ENCODE measurements at regions not wholly inside any gene's neighbourhood (a gene's known extent, or its start where the extent isn't known, plus 50 kb on each side); places are given as distances from the start of the nearest gene placed in this dataset.
"Not testable (repeated sequence)": the region's sequence is repeated elsewhere in the genome, so short reads cannot be mapped to it uniquely, and the experiment has no call there.

- not testable (repeated sequence) for H3K4me3 ChIP-seq (ENCODE audit: low read depth, low read length); H3K79me1 ChIP-seq (ENCODE audit: low read length); H4K91ac ChIP-seq (ENCODE audit: low read depth, low read length); H3K14ac ChIP-seq (ENCODE audit: low read length); H4K8ac ChIP-seq (ENCODE audit: low read depth, low read length); H2BK12ac ChIP-seq (ENCODE audit: low read length); H2BK5ac ChIP-seq (ENCODE audit: low read depth, low read length, poor library complexity); DNase-seq; H3K23ac ChIP-seq (ENCODE audit: low read length); H2AFZ ChIP-seq (ENCODE audit: insufficient read depth, low read length, poor library complexity); H3K27me3 ChIP-seq (ENCODE audit: insufficient read depth, low read length); H2AK5ac ChIP-seq (ENCODE audit: low read length); H2BK120ac ChIP-seq (ENCODE audit: insufficient read depth, low read length, poor library complexity); H3K4me2 ChIP-seq (ENCODE audit: low read length); H4K12ac ChIP-seq (ENCODE audit: low read depth, low read length); H3K27ac ChIP-seq (ENCODE audit: low read depth, low read length); H3K18ac ChIP-seq (ENCODE audit: low read length); H3K4me1 ChIP-seq (ENCODE audit: control insufficient read depth in 1 of 2, insufficient read depth in 2 of 2, low read length in 2 of 2); H3K9me3 ChIP-seq (ENCODE audit: insufficient read depth, low read depth, low read length); H3K36me3 ChIP-seq (ENCODE audit: control insufficient read depth in 1 of 2, insufficient read depth in 2 of 2, low read length in 2 of 2); H3K4ac ChIP-seq (ENCODE audit: low read depth, low read length); H3K79me2 ChIP-seq (ENCODE audit: control insufficient read depth, insufficient read depth, low read length, poor library complexity); H3K9ac ChIP-seq (ENCODE audit: low read length)
- WGBS (ENCODE audit: extremely low coverage, insufficient coverage, insufficient read length): no CpG with 5 or more reads among the region's 30 CpGs
Observed at GRCh38 chr4:57173136-57173535, 63.0 kb upstream of the IGFBP7 start.

GRCh38 chr4:57172065-57172464 lies 61.9 kb upstream of the IGFBP7 start:
- Histone ChIP-seq H2BK120ac (ENCODE audit: insufficient read depth, low read length, poor library complexity) (no peak overlapping the region), H3K23ac (ENCODE audit: low read length) (no peak overlapping the region), H3K79me1 (ENCODE audit: low read length) (peaks cover 4% of the 10 kb centered on the region), H3K4me2 (ENCODE audit: low read length) (no peak overlapping the region), H3K14ac (ENCODE audit: low read length) (no peak overlapping the region), H3K18ac (ENCODE audit: low read length) (no peak overlapping the region), H2BK12ac (ENCODE audit: low read length) (no peak overlapping the region), H2AK5ac (ENCODE audit: low read length) (no peak overlapping the region), H3K4me3 (ENCODE audit: low read depth, low read length) (no peak overlapping the region), H4K12ac (ENCODE audit: low read depth, low read length) (no peak overlapping the region), H4K8ac (ENCODE audit: low read depth, low read length) (no peak overlapping the region), H3K4ac (ENCODE audit: low read depth, low read length) (no peak overlapping the region), H4K91ac (ENCODE audit: low read depth, low read length) (no peak overlapping the region), H3K79me2 (ENCODE audit: control insufficient read depth, insufficient read depth, low read length, poor library complexity) (peaks cover 2% of the 10 kb centered on the region), H3K9ac (ENCODE audit: low read length) (no peak overlapping the region), H3K9me3 (ENCODE audit: insufficient read depth, low read depth, low read length) (no peaks in the 10 kb centered on the region), H3K4me1 (ENCODE audit: control insufficient read depth in 1 of 2, insufficient read depth in 2 of 2, low read length in 2 of 2) (peaks cover 8 to 9% of the 10 kb centered on the region in 2 experiments), H3K36me3 (ENCODE audit: control insufficient read depth in 1 of 2, insufficient read depth in 2 of 2, low read length in 2 of 2) (no peaks in the 10 kb centered on the region), H2BK5ac (ENCODE audit: low read depth, low read length, poor library complexity) (no peak overlapping the region), H3K27me3 (ENCODE audit: insufficient read depth, low read length) (no peaks in the 10 kb centered on the region), H3K27ac (ENCODE audit: low read depth, low read length) (no peak overlapping the region), H2AFZ (ENCODE audit: insufficient read depth, low read length, poor library complexity) (no peak overlapping the region)
- 100% methylated on average over 1 of the region's 3 CpGs for WGBS (ENCODE audit: extremely low coverage, insufficient coverage, insufficient read length)
- no peak for DNase-seq

GRCh38 chr4:57168982-57169381 lies 58.8 kb upstream of the IGFBP7 start:
- no peak overlapping the region for H3K4me2 ChIP-seq (ENCODE audit: low read length)
- H2BK120ac ChIP-seq (ENCODE audit: insufficient read depth, low read length, poor library complexity): peak overlapping the region; percentile 41
- H3K4ac ChIP-seq (ENCODE audit: low read depth, low read length): no peak overlapping the region
- H3K4me1 ChIP-seq (ENCODE audit: control insufficient read depth in 1 of 2, insufficient read depth in 2 of 2, low read length in 2 of 2): peaks cover 8 to 9% of the 10 kb centered on the region in 2 experiments
- no peak overlapping the region for H2AFZ ChIP-seq (ENCODE audit: insufficient read depth, low read length, poor library complexity)
- no CpG with 5 or more reads among the region's 3 CpGs for WGBS (ENCODE audit: extremely low coverage, insufficient coverage, insufficient read length)
- H2BK12ac ChIP-seq (ENCODE audit: low read length): peak overlapping the region; percentile 61
- no peak overlapping the region for H3K18ac ChIP-seq (ENCODE audit: low read length)
- H3K9ac ChIP-seq (ENCODE audit: low read length): no peak overlapping the region
- H3K27ac ChIP-seq (ENCODE audit: low read depth, low read length): peak overlapping the region; percentile 56
- peak overlapping the region; percentile 54 for H4K91ac ChIP-seq (ENCODE audit: low read depth, low read length)
- no peak overlapping the region for H2AK5ac ChIP-seq (ENCODE audit: low read length)
- no peak overlapping the region for H4K8ac ChIP-seq (ENCODE audit: low read depth, low read length)
- peaks cover 2% of the 10 kb centered on the region for H3K79me2 ChIP-seq (ENCODE audit: control insufficient read depth, insufficient read depth, low read length, poor library complexity)
- H3K14ac ChIP-seq (ENCODE audit: low read length): peak overlapping the region; percentile 66
- H3K9me3 ChIP-seq (ENCODE audit: insufficient read depth, low read depth, low read length): no peaks in the 10 kb centered on the region
- no peak overlapping the region for H3K23ac ChIP-seq (ENCODE audit: low read length)
- no peaks in the 10 kb centered on the region for H3K36me3 ChIP-seq (ENCODE audit: control insufficient read depth in 1 of 2, insufficient read depth in 2 of 2, low read length in 2 of 2)
- H2BK5ac ChIP-seq (ENCODE audit: low read depth, low read length, poor library complexity): peak overlapping the region; percentile 36
- no peak for DNase-seq
- no peak overlapping the region for H4K12ac ChIP-seq (ENCODE audit: low read depth, low read length)
- H3K27me3 ChIP-seq (ENCODE audit: insufficient read depth, low read length): no peaks in the 10 kb centered on the region
- no peak overlapping the region for H3K4me3 ChIP-seq (ENCODE audit: low read depth, low read length)
- peaks cover 4% of the 10 kb centered on the region for H3K79me1 ChIP-seq (ENCODE audit: low read length)

- Histone ChIP-seq H2BK12ac (ENCODE audit: low read length) (peak overlapping the region; percentile 88), H3K18ac (ENCODE audit: low read length) (no peak overlapping the region), H4K8ac (ENCODE audit: low read depth, low read length) (peak overlapping the region; percentile 75), H4K12ac (ENCODE audit: low read depth, low read length) (peak overlapping the region; percentile 82), H2AK5ac (ENCODE audit: low read length) (no peak overlapping the region), H3K79me2 (ENCODE audit: control insufficient read depth, insufficient read depth, low read length, poor library complexity) (no peaks in the 10 kb centered on the region), H3K4me2 (ENCODE audit: low read length) (peak overlapping the region; percentile 84), H2AFZ (ENCODE audit: insufficient read depth, low read length, poor library complexity) (peak overlapping the region; percentile 90), H3K23ac (ENCODE audit: low read length) (no peak overlapping the region), H3K14ac (ENCODE audit: low read length) (peak overlapping the region; percentile 72), H3K27ac (ENCODE audit: low read depth, low read length) (peak overlapping the region; percentile 18), H3K9me3 (ENCODE audit: insufficient read depth, low read depth, low read length) (no peaks in the 10 kb centered on the region), H3K36me3 (ENCODE audit: control insufficient read depth in 1 of 2, insufficient read depth in 2 of 2, low read length in 2 of 2) (no peaks in the 10 kb centered on the region), H4K91ac (ENCODE audit: low read depth, low read length) (peak overlapping the region; percentile 75), H3K9ac (ENCODE audit: low read length) (peak overlapping the region; percentile 11), H2BK120ac (ENCODE audit: insufficient read depth, low read length, poor library complexity) (peak overlapping the region; percentile 81), H3K4me1 (ENCODE audit: control insufficient read depth in 1 of 2, insufficient read depth in 2 of 2, low read length in 2 of 2) (peaks cover 6% of the 10 kb centered on the region in 2 experiments), H3K79me1 (ENCODE audit: low read length) (peaks cover 8% of the 10 kb centered on the region), H3K4me3 (ENCODE audit: low read depth, low read length) (peak overlapping the region; percentile 69), H3K27me3 (ENCODE audit: insufficient read depth, low read length) (no peaks in the 10 kb centered on the region), H3K4ac (ENCODE audit: low read depth, low read length) (peak overlapping the region; percentile 61), H2BK5ac (ENCODE audit: low read depth, low read length, poor library complexity) (peak overlapping the region; percentile 74)
- DNase-seq: peak; percentile 64 to 82
- WGBS (ENCODE audit: extremely low coverage, insufficient coverage, insufficient read length): no CpG with 5 or more reads among the region's 61 CpGs
Observed at GRCh38 chr4:57163530-57164459, 53.6 kb upstream of the IGFBP7 start.

All from trophoblast cell (in vitro differentiated cells and primary cell).